Activated naive CD4-positive, alpha-beta T cell treated with anti-CD3 and anti-CD28 coated beads, Interleukin-2, amount 50 U/mL, for 24 hours (primary cell): ENCODE measurements at regions not wholly inside any gene's neighbourhood (a gene's known extent, or its start where the extent isn't known, plus 50 kb on each side); places are given as distances from the start of the nearest gene placed in this dataset.
"Not testable (repeated sequence)": the region's sequence is repeated elsewhere in the genome, so short reads cannot be mapped to it uniquely, and the experiment has no call there.

Experiments
- H3K27ac Mint-ChIP-seq: one replicate; pipeline ENCODE4 v1.8.0; 2021; ENCODE audit warnings: mild to moderate bottlenecking, mixed read lengths
- H3K27me3 Mint-ChIP-seq: one replicate; pipeline ENCODE4 v1.8.0; 2021; ENCODE audit warnings: mixed read lengths
- H3K36me3 Mint-ChIP-seq: one replicate; pipeline ENCODE4 v1.8.0; 2021; ENCODE audit warnings: mixed read lengths
- H3K4me1 Mint-ChIP-seq: one replicate; pipeline ENCODE4 v1.8.0; 2021; ENCODE audit warnings: mixed read lengths
- H3K4me3 Mint-ChIP-seq: one replicate; pipeline ENCODE4 v1.8.0; 2021; ENCODE audit warnings: mild to moderate bottlenecking, mixed read lengths
- H3K9me3 Mint-ChIP-seq: one replicate; pipeline ENCODE4 v1.8.0; 2021; ENCODE audit warnings: mixed read lengths

- peaks cover 2% of the 10 kb centered on the region for H3K36me3 Mint-ChIP-seq
- H3K4me3 Mint-ChIP-seq, result no peak overlapping the region
- H3K27me3 Mint-ChIP-seq, result peaks cover 6% of the 10 kb centered on the region
- H3K9me3 Mint-ChIP-seq, result no peaks in the 10 kb centered on the region
- H3K4me1 Mint-ChIP-seq, result peaks cover 7% of the 10 kb centered on the region
- H3K27ac Mint-ChIP-seq, result no peak overlapping the region
These were observed 84.3 kb upstream of the GNAZ start for GRCh38 chr22:22986008-22986407.

GRCh38 chr22:22986640-22987039 is 83.7 kb upstream of the GNAZ start:
- Mint-ChIP-seq H3K4me1 (peaks cover 7% of the 10 kb centered on the region), H3K27me3 (peaks cover 6% of the 10 kb centered on the region), H3K4me3 (no peak overlapping the region), H3K36me3 (peaks cover 2% of the 10 kb centered on the region), H3K27ac (no peak overlapping the region), H3K9me3 (no peaks in the 10 kb centered on the region)

- Mint-ChIP-seq H3K9me3 (no peaks in the 10 kb centered on the region), H3K36me3 (peaks cover 2% of the 10 kb centered on the region), H3K27ac (no peak overlapping the region), H3K27me3 (peaks cover 12% of the 10 kb centered on the region), H3K4me3 (no peak overlapping the region), H3K4me1 (peaks cover 5% of the 10 kb centered on the region)
These were observed 82.2 kb upstream of the GNAZ start for GRCh38 chr22:22988150-22988549.

GRCh38 chr22:22988785-22989184 is 81.5 kb upstream of the GNAZ start:
- Mint-ChIP-seq H3K9me3 (no peaks in the 10 kb centered on the region), H3K27ac (no peak overlapping the region)

GRCh38 chr22:22989856-22990255 is 80.5 kb upstream of the GNAZ start:
- H3K9me3 Mint-ChIP-seq, result peaks cover under 1% of the 10 kb centered on the region
- peaks cover 12% of the 10 kb centered on the region for H3K27me3 Mint-ChIP-seq
- no peak overlapping the region for H3K27ac Mint-ChIP-seq
- peaks cover 2% of the 10 kb centered on the region for H3K36me3 Mint-ChIP-seq
- no peak overlapping the region for H3K4me3 Mint-ChIP-seq
- no peaks in the 10 kb centered on the region for H3K4me1 Mint-ChIP-seq

More at GRCh38 chr22:22988785-22989184, 81.5 kb upstream of the GNAZ start:
- no peaks in the 10 kb centered on the region for H3K4me1 Mint-ChIP-seq
- H3K27me3 Mint-ChIP-seq, result peaks cover 12% of the 10 kb centered on the region
- peaks cover 2% of the 10 kb centered on the region for H3K36me3 Mint-ChIP-seq
- H3K4me3 Mint-ChIP-seq, result no peak overlapping the region

- not testable (repeated sequence) for H3K4me1 Mint-ChIP-seq, H3K36me3 Mint-ChIP-seq, H3K9me3 Mint-ChIP-seq, H3K27ac Mint-ChIP-seq, H3K4me3 Mint-ChIP-seq
- peaks cover 15% of the 10 kb centered on the region for H3K27me3 Mint-ChIP-seq
These were observed 79.4 kb upstream of the GNAZ start for GRCh38 chr22:22990711-22991505.

- Mint-ChIP-seq H3K27me3 (peaks cover 16% of the 10 kb centered on the region), H3K36me3 (peaks cover under 1% of the 10 kb centered on the region), H3K4me3 (no peak overlapping the region), H3K4me1 (no peaks in the 10 kb centered on the region), H3K27ac (no peak overlapping the region), H3K9me3 (peaks cover 17% of the 10 kb centered on the region)
These were observed 77.8 kb upstream of the GNAZ start for GRCh38 chr22:22992474-22992873.

- Mint-ChIP-seq H3K36me3 (peaks cover 7% of the 10 kb centered on the region), H3K4me1 (no peaks in the 10 kb centered on the region), H3K27me3 (peaks cover 23% of the 10 kb centered on the region), H3K4me3 (no peak overlapping the region), H3K9me3 (peaks cover 24% of the 10 kb centered on the region), H3K27ac (no peak overlapping the region)
These were observed 77.1 kb upstream of the GNAZ start for GRCh38 chr22:22993184-22993583.

GRCh38 chr22:22995166-22995565 is 75.2 kb upstream of the GNAZ start:
- peaks cover 10% of the 10 kb centered on the region for H3K36me3 Mint-ChIP-seq
- no peaks in the 10 kb centered on the region for H3K4me1 Mint-ChIP-seq
- peaks cover 36% of the 10 kb centered on the region for H3K9me3 Mint-ChIP-seq
- H3K27me3 Mint-ChIP-seq, result peaks cover 35% of the 10 kb centered on the region
- no peak overlapping the region for H3K27ac Mint-ChIP-seq
- H3K4me3 Mint-ChIP-seq, result peak overlapping the region; percentile 13

GRCh38 chr22:22996511-22997261 is 73.6 kb upstream of the GNAZ start:
- peaks cover 36% of the 10 kb centered on the region for H3K9me3 Mint-ChIP-seq
- no peak overlapping the region for H3K4me3 Mint-ChIP-seq
- H3K27me3 Mint-ChIP-seq, result peaks cover 31% of the 10 kb centered on the region
- no peaks in the 10 kb centered on the region for H3K4me1 Mint-ChIP-seq
- H3K36me3 Mint-ChIP-seq, result peaks cover 10% of the 10 kb centered on the region
- no peak overlapping the region for H3K27ac Mint-ChIP-seq

GRCh38 chr22:22997262-22997898 is 72.9 kb upstream of the GNAZ start:
- Mint-ChIP-seq H3K4me3 (no peak overlapping the region), H3K27ac (no peak overlapping the region), H3K27me3 (peaks cover 29% of the 10 kb centered on the region), H3K9me3 (peaks cover 36% of the 10 kb centered on the region), H3K4me1 (no peaks in the 10 kb centered on the region), H3K36me3 (peaks cover 10% of the 10 kb centered on the region)

GRCh38 chr22:22997988-22998387 is 72.3 kb upstream of the GNAZ start:
- Mint-ChIP-seq H3K27me3 (peaks cover 26% of the 10 kb centered on the region), H3K4me3 (no peak overlapping the region), H3K9me3 (peaks cover 36% of the 10 kb centered on the region), H3K4me1 (no peaks in the 10 kb centered on the region), H3K27ac (no peak overlapping the region), H3K36me3 (peaks cover 10% of the 10 kb centered on the region)

GRCh38 chr22:22999523-22999922 is 70.8 kb upstream of the GNAZ start:
- peaks cover 31% of the 10 kb centered on the region for H3K27me3 Mint-ChIP-seq
- H3K27ac Mint-ChIP-seq, result no peak overlapping the region

GRCh38 chr22:23000657-23001347 is 69.5 kb upstream of the GNAZ start:
- Mint-ChIP-seq H3K4me3 (no peak overlapping the region), H3K4me1 (no peaks in the 10 kb centered on the region), H3K27ac (no peak overlapping the region)

More at GRCh38 chr22:22999523-22999922, 70.8 kb upstream of the GNAZ start:
- H3K4me3 Mint-ChIP-seq, result no peak overlapping the region
- H3K4me1 Mint-ChIP-seq, result no peaks in the 10 kb centered on the region
- peaks cover 36% of the 10 kb centered on the region for H3K9me3 Mint-ChIP-seq
- H3K36me3 Mint-ChIP-seq, result peaks cover 10% of the 10 kb centered on the region

GRCh38 chr22:23001463-23001862 is 68.9 kb upstream of the GNAZ start:
- peaks cover 10% of the 10 kb centered on the region for H3K36me3 Mint-ChIP-seq
- H3K27me3 Mint-ChIP-seq, result peaks cover 34% of the 10 kb centered on the region
- H3K4me1 Mint-ChIP-seq, result no peaks in the 10 kb centered on the region
- H3K27ac Mint-ChIP-seq, result no peak overlapping the region
- no peak overlapping the region for H3K4me3 Mint-ChIP-seq
- peaks cover 30% of the 10 kb centered on the region for H3K9me3 Mint-ChIP-seq

More at GRCh38 chr22:23000657-23001347, 69.5 kb upstream of the GNAZ start:
- Mint-ChIP-seq H3K9me3 (peaks cover 31% of the 10 kb centered on the region), H3K36me3 (peaks cover 10% of the 10 kb centered on the region), H3K27me3 (peaks cover 31% of the 10 kb centered on the region)
